DOHH2 (cell line): ENCODE measurements at regions not wholly inside any gene's neighbourhood (a gene's known extent, or its start where the extent isn't known, plus 50 kb on each side); places are given as distances from the start of the nearest gene placed in this dataset.

Experiments
- H3F3A ChIP-seq: fragments of 200-600 bp; sonication (generic), shearing (Covaris generic); 2 replicates; pipeline ENCODE4 v1.6.0; 2016; ENCODE audit warnings: antibody characterized with exemption, mild to moderate bottlenecking; ENCODE audit not compliant: control insufficient read depth, insufficient read depth
- H3K27ac ChIP-seq: fragments of 200-600 bp; sonication (generic); 2 replicates; pipeline ENCODE4 v1.5.1; 2014; ENCODE audit warnings: low read depth, mild to moderate bottlenecking, low read length, moderate library complexity
- H3K27me3 ChIP-seq: fragments of 200-600 bp; sonication (generic); 2 replicates; pipeline ENCODE4 v1.6.1; 2014; ENCODE audit warnings: mild to moderate bottlenecking, low read length, mixed read lengths; ENCODE audit not compliant: control insufficient read depth
- H3K36me3 ChIP-seq: fragments of 200-600 bp; sonication (generic); 2 replicates; pipeline ENCODE4 v1.6.1; 2014; ENCODE audit warnings: mild to moderate bottlenecking, low read length, moderate library complexity, mixed read lengths; ENCODE audit not compliant: control insufficient read depth
- H3K4me1 ChIP-seq: fragments of 200-600 bp; sonication (generic); 2 replicates; pipeline ENCODE4 v1.6.1; 2014; ENCODE audit warnings: mild to moderate bottlenecking, low read length, mixed read lengths; ENCODE audit not compliant: control insufficient read depth
- H3K4me2 ChIP-seq: fragments of 200-600 bp; sonication (generic); 2 replicates; pipeline ENCODE4 v1.6.0; 2014; ENCODE audit warnings: mild to moderate bottlenecking, low read length, moderate library complexity
- H3K4me3 ChIP-seq: fragments of 200-600 bp; sonication (generic); 2 replicates; pipeline ENCODE4 v1.5.1; 2014; ENCODE audit warnings: mild to moderate bottlenecking, low read length, mixed read lengths
- H3K79me2 ChIP-seq: fragments of 200-600 bp; sonication (generic); 2 replicates; pipeline ENCODE4 v1.6.1; 2014; ENCODE audit warnings: mild to moderate bottlenecking, low read length, mixed read lengths; ENCODE audit not compliant: control insufficient read depth
- H3K9me2 ChIP-seq: fragments of 200-600 bp; sonication (generic); replicated peaks from 2 replicates; pipeline ENCODE4 v1.6.1; 2014; ENCODE audit warnings: mild to moderate bottlenecking, low read length, mixed read lengths; ENCODE audit not compliant: control insufficient read depth
- H3K9me3 ChIP-seq: fragments of 200-600 bp; sonication (generic); 2 replicates; pipeline ENCODE4 v1.6.1; 2014; ENCODE audit warnings: antibody characterized with exemption, low read length, mixed read lengths; ENCODE audit not compliant: control insufficient read depth, insufficient read depth
- H4K20me1 ChIP-seq: fragments of 200-600 bp; sonication (generic); 2 replicates; pipeline ENCODE4 v1.6.0; 2014; ENCODE audit warnings: low read depth, mild to moderate bottlenecking, antibody characterized with exemption, low read length, moderate library complexity; ENCODE audit not compliant: control insufficient read depth, insufficient read depth
- EZH2phosphoT487 ChIP-seq: fragments of 200-600 bp; sonication (generic); IDR thresholded peaks from 2 replicates; pipeline ENCODE4 v1.6.1; 2017; ENCODE audit warnings: borderline replicate concordance, mild to moderate bottlenecking, antibody characterized with exemption, low read length, moderate library complexity, mixed read lengths
- TF ChIP-seq, protein P1 (sequence below): fragments of 200-600 bp; sonication (generic); IDR thresholded peaks from one replicate; pipeline ENCODE4 v1.5.1; 2014; ENCODE audit warnings: antibody characterized with exemption, mild to moderate bottlenecking, low read depth, low read length; ENCODE audit not compliant: poor library complexity, severe bottlenecking

- Histone ChIP-seq H3K79me2 (no peaks in the 10 kb centered on the region), H3K9me2 (no peaks in the 10 kb centered on the region), H3K36me3 (no peaks in the 10 kb centered on the region), H3K27ac (no peak overlapping the region), H3K4me3 (no peak overlapping the region), H4K20me1 (no peaks in the 10 kb centered on the region), H3F3A (no peaks in the 10 kb centered on the region), H3K9me3 (no peaks in the 10 kb centered on the region), H3K27me3 (no peaks in the 10 kb centered on the region), H3K4me2 (no peak overlapping the region), H3K4me1 (no peaks in the 10 kb centered on the region)
- TF ChIP-seq, protein P1, sequence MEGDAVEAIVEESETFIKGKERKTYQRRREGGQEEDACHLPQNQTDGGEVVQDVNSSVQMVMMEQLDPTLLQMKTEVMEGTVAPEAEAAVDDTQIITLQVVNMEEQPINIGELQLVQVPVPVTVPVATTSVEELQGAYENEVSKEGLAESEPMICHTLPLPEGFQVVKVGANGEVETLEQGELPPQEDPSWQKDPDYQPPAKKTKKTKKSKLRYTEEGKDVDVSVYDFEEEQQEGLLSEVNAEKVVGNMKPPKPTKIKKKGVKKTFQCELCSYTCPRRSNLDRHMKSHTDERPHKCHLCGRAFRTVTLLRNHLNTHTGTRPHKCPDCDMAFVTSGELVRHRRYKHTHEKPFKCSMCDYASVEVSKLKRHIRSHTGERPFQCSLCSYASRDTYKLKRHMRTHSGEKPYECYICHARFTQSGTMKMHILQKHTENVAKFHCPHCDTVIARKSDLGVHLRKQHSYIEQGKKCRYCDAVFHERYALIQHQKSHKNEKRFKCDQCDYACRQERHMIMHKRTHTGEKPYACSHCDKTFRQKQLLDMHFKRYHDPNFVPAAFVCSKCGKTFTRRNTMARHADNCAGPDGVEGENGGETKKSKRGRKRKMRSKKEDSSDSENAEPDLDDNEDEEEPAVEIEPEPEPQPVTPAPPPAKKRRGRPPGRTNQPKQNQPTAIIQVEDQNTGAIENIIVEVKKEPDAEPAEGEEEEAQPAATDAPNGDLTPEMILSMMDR: no peak
- no peak for TF ChIP-seq EZH2phosphoT487
Measured at GRCh38 chr14:84535484-84535883, 994.5 kb upstream of the FLRT2 start.

GRCh38 chr14:84535976-84536375, 994.0 kb upstream of the FLRT2 start:
- Histone ChIP-seq H3K27me3 (no peaks in the 10 kb centered on the region), H3K9me2 (no peaks in the 10 kb centered on the region), H3K9me3 (no peaks in the 10 kb centered on the region), H3K4me1 (no peaks in the 10 kb centered on the region), H3K4me2 (no peak overlapping the region), H3K36me3 (no peaks in the 10 kb centered on the region), H3K79me2 (no peaks in the 10 kb centered on the region), H3F3A (no peaks in the 10 kb centered on the region), H4K20me1 (no peaks in the 10 kb centered on the region), H3K4me3 (no peak overlapping the region), H3K27ac (no peak overlapping the region)
- TF ChIP-seq, protein P1: no peak
- no peak for TF ChIP-seq EZH2phosphoT487

DNA sequence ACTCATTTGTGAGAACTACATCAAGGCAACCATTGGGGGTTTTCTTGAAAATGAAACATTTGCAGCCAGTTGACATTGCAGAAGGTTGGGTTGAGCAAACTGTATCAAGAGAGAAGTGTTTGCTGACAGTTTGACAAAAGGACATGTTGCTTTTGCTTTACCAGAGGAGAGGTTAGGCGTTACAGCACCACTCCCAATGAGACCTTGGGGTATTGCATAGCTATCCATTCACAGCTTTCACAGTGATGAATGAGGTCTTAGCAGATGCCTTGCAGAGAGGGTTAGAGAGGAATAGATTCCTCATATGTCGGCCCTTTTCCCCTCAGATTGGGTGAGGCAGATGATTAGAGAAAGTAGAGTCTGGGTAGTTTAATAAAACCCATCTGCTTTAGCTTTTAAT, 988.9 kb upstream of the FLRT2 start:
- H3K4me1 ChIP-seq: no peaks in the 10 kb centered on the region
- H3K27ac ChIP-seq: no peak overlapping the region
- no peaks in the 10 kb centered on the region for H3K79me2 ChIP-seq
- H3K36me3 ChIP-seq: no peaks in the 10 kb centered on the region
- no peak overlapping the region for H3K4me2 ChIP-seq
- no peak for TF ChIP-seq EZH2phosphoT487
- TF ChIP-seq, protein P1: no peak
- H3K9me3 ChIP-seq: no peaks in the 10 kb centered on the region
- H3K27me3 ChIP-seq: no peaks in the 10 kb centered on the region
- H3K4me3 ChIP-seq: no peak overlapping the region
- H3K9me2 ChIP-seq: no peaks in the 10 kb centered on the region
- H3F3A ChIP-seq: no peaks in the 10 kb centered on the region
- H4K20me1 ChIP-seq: no peaks in the 10 kb centered on the region

DNA sequence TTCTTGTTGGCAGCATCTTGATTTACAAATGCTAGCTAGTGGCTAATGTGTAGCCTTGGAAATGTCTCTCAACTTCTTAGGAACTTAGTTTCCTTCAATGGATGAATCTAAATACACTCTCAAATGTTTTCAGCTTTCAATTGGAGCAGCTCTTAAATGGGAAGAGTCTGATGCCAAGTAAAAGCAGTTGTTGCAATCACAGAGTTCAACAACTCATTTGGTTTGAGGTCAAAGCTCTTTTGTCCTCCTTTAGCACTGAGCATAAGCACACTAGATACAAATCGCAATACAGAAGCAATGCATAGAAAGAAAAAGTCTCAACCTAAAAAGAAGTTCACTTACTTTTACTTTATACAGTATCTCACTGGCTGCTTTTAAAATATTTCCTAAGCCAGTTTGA, 986.1 kb upstream of the FLRT2 start:
- H3K4me3 ChIP-seq: no peak overlapping the region
- H4K20me1 ChIP-seq: no peaks in the 10 kb centered on the region
- no peak overlapping the region for H3K27ac ChIP-seq
- H3F3A ChIP-seq: no peaks in the 10 kb centered on the region
- H3K36me3 ChIP-seq: no peaks in the 10 kb centered on the region
- no peak overlapping the region for H3K4me2 ChIP-seq
- H3K9me2 ChIP-seq: no peaks in the 10 kb centered on the region
- H3K9me3 ChIP-seq: no peaks in the 10 kb centered on the region
- no peaks in the 10 kb centered on the region for H3K4me1 ChIP-seq
- no peaks in the 10 kb centered on the region for H3K79me2 ChIP-seq
- TF ChIP-seq EZH2phosphoT487: no peak
- TF ChIP-seq, protein P1: no peak
- no peaks in the 10 kb centered on the region for H3K27me3 ChIP-seq
